ENCODE measurements at regions not wholly inside any gene's neighbourhood (a gene's known extent, or its start where the extent isn't known, plus 50 kb on each side); places are given as distances from the start of the nearest gene placed in this dataset.

DNA sequence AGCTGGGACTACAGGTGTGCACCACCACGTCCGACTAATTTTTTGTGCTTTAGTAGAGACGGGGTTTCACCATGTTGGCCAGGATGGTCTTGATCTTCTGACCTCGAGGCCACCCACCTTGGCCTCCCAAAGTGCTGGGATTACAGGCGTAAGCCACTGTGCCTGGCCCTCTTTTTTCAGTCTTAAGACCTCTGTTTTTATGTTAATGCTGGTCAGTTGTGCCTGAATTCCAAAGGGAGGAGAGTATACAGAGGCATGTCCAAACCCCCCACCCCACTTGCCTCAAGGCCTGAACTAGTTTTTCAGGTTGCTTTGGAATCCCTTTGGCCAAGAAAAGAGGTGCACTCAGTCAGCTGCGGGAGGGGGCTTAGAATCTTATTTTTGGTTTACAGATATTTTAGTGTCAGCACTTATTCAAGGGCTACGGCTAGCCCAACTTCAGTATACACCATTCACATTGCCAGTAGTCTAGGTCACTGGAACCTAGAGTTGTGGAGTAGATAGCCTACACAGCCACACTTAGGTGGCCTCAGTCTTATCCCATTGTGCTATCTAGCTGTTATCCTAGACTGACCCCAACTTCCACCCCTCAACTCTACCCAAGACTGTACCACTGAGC lies 128.0 kb upstream of the TPM1 start:
- TF ChIP-seq POLR2A (IDR thresholded peaks at IDR 0.05; ENCODE audit: low read depth, low read length), result no peak
- no peak for TF ChIP-seq TAF1 (IDR thresholded peaks at IDR 0.05; ENCODE audit: low read depth, low read length)
- TF ChIP-seq POLR2AphosphoS5 (IDR thresholded peaks at IDR 0.05; ENCODE audit: low read depth, low read length), result no peak
